Stimulated activated CD4-positive, alpha-beta T cell treated with anti-CD3 and anti-CD28 coated beads, Interleukin-2, amount 100 ng/mL, for 48 hours (primary cell): ENCODE measurements at regions not wholly inside any gene's neighbourhood (a gene's known extent, or its start where the extent isn't known, plus 50 kb on each side); places are given as distances from the start of the nearest gene placed in this dataset.

Experiments used
- DNase-seq, 2 donors: peaks; one replicate each; pipeline ENCODE4 v3.0.0-alpha.2; 2020

GRCh38 chr17:45688820-45689219, 95.3 kb upstream of the CRHR1 start:
- no peak for DNase-seq

DNA sequence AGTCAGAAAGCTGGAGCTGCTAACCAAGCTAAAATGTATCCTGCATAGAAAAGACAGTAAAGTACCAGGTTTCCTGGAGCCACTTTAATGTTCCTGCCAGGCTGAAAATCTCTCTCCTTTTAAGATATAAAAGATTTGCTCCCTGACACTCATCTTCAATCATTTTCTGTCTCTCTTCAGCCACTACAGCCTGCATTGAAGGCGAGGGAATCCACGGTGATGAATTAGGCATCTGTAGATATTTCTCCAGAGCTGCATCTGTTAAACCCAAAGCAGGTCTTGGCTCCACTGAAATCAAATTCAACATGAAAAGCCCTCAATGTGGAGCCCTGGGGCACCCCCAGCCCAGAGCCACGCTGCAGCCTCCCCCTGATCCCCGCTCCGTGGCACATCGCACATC, 94.7 kb upstream of the CRHR1 start:
- DNase-seq: no peak

DNA sequence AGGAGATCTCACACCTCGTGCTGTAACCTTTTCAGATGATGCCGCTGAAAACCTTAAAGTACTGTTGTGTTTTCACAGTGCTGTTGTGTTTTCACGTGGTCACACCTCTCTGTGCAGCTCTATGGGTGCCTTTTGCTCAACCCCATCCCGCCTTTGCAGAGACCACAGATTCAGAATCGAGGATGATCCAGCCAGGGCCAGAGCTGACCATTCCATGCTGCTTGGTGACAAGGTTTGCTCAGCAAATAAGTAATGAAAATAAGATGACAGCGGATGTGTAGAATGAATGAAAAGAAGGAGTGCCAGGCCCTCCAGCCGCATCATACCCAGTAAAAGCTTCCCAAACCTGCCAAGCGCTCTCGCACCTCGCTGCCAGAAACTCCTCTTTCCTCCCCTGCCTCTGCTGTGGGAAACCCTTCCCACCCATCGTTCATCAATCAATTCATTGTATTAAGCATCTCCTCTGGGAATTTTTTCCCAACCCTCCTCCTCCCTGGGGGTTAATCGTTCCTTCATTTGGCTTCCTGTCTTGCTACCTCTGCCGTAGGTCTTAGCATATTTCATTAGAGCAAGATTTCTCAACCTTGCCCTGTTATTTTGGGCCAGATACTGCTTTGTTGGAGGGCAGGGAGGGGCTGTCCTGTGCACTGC, 93.4 kb upstream of the CRHR1 start:
- no peak for DNase-seq

DNA sequence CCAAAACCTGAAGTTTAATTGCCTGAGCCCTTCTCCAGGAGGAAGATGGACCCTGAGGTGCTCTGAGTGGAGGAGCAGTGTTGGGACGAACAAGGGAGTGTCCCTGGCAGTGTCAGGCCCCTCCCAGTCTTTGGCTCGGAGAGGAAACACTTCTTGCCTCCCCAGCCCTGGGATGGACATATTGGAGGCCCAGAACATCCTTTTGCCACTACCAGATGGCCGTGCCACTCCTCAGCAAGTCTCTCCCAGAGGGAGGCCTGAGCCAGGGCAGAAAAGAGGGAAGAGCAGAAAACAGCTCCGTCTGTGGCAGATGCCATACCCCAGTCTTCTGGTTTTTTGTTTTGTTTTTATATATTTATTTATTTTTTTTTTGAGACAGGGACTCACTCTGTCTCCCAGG, 91.5 kb upstream of the CRHR1 start:
- no peak for DNase-seq

- no peak for DNase-seq
Measured at GRCh38 chr17:45693792-45694191, 90.3 kb upstream of the CRHR1 start.

- DNase-seq: no peak
Measured at GRCh38 chr17:45696442-45696841, 87.7 kb upstream of the CRHR1 start.

DNA sequence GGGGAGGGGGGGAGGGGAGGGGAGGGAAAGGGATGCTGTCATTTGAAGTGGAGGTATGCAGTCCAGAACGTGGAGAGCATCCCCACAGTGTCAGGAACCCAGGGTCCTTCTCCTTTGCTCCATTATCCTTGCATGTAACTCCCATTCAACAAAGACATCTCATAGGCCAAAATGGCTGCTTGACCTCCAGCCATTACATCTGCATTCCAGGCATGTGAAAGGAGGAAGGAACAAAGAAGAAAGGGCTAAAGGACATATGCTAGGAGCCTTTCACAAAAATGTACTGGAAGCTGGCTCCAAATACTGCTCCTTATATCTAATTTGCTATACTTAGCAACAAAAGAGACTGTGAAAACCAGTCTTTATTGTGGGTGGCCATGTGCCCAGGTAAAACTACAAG, 87.0 kb upstream of the CRHR1 start:
- no peak for DNase-seq

DNA sequence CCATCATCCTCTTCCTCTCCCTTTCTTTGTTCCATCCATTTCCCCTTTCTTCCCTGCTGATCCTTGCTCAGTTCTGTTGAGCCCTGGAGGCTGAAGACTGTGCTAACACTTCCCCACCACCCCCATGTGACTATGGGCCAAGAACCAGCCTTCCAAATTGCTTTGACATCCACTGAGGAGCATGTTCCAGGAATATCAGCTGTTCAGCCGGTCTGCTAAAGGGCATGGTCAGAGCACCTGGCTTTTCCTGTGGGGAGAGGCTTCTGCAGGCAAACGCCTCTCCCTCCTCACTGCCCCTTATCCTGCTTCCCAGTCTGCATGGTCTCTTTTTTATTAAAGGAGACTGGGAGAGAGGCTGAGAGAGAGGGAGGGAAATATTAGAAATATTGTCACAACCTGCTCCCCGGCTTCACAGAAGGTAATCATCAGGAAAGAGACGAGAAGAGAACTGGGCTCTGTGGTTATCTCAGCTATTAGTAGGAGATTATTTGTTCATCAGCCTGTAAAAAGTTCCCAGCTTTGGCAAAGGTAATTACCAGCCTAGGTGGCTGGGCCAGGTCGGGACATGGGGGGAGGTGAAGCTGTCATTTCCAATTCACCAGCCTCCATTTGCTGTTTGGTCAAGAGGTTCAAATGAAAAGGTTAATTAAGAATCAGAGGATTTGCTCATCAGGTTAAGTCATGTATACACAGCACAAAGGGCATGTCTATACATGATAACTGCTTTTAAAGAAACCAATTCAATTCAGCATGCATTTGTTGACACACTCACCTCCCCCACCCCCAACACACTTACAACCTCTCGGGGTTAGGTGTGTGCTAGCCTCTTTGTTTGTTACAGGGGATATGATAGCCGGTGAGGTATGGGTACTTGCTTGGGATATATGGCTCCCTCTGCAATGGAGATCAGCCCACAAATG, 83.7 kb upstream of the CRHR1 start:
- no peak for DNase-seq

- DNase-seq: no peak
Measured at GRCh38 chr17:45702666-45703266, 81.4 kb upstream of the CRHR1 start.

DNA sequence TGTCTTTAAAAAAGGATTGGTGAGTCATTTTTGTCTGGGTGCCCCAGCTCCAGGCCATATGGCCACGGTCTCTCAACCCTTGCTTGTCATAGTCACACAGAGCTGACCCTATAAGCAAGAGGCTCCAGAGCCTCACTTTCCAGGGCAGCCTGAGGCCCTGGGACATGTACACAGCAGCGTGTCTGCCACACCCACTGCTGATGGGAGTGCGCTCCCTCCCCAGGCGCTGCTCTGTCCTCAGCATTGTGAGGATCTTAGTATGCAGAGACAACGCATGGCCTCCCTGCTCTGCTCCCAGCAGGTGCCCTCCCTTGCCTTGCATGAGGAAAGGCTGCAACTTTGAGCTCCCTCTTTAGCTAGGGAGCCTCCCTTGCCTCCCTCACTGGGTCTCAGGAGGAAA, 80.8 kb upstream of the CRHR1 start:
- DNase-seq: no peak

DNA sequence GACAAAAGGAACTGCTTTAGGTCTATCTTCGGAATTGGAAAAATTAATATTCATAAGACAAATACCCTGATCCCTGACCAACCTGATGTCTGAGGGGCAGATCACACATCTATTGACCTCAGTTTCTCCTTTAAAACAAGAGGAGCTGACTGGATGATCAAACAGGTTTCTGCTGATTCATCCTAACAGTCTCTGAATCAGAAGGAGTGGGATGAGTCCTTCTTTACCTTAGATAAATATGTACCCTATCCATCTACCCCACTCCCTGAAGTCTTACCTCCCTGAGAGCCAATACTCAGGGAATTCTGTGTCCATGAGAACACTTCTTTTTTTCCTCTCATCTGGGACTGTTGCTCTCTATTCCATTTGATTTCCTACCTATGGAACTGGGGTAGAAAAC, 80.3 kb upstream of the CRHR1 start:
- no peak for DNase-seq

GRCh38 chr17:45704251-45704650, 79.9 kb upstream of the CRHR1 start:
- no peak for DNase-seq

DNA sequence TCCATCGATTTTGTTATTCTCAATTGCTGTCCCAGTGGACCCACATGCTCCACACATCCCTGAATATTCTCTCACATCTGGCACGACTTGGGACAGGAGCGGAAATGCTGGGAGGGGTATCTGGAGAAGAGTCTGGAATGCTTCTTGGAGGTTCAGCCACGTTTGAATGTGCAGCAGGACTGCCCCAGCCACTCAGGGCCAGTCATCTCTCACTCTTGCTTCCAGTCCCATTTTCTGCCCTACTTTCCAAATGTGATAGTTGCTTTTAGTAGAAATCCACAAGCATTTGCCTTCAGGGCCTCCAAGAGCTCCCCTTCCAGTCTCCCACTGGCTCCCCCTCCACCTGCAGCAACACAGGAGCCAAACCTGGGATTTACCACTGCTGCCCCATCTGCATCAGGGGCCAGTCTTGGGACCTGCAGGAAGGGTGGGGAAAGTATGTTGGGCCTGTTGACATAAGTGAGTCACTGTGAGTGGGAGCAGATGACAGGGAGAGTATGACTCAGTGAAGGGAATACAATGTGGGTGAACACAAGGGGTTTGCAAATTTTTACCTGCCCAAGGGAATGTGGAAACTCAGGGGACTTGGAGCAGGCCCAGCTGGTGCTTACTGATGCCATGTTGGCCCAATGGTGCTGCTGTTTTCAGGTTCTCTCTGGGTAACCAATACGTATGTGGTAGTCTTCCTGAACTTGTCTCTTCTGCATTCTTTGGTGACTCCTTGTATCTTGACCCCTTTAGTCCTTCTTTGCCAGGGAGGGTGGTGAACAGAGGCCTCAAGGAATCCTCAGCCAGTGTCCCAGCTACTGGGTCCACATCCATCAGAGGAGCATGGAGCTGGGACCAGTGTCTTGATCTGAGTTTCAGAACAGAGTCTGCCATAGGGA, 78.8 kb upstream of the CRHR1 start:
- DNase-seq: no peak

- DNase-seq: no peak
Measured at GRCh38 chr17:45706033-45706432, 78.1 kb upstream of the CRHR1 start.

- no peak for DNase-seq
Measured at GRCh38 chr17:45708707-45709290, 75.3 kb upstream of the CRHR1 start.

GRCh38 chr17:45709728-45710288, 74.3 kb upstream of the CRHR1 start:
- DNase-seq: no peak

- no peak for DNase-seq
Measured at GRCh38 chr17:45715787-45716186, 68.3 kb upstream of the CRHR1 start.

DNA sequence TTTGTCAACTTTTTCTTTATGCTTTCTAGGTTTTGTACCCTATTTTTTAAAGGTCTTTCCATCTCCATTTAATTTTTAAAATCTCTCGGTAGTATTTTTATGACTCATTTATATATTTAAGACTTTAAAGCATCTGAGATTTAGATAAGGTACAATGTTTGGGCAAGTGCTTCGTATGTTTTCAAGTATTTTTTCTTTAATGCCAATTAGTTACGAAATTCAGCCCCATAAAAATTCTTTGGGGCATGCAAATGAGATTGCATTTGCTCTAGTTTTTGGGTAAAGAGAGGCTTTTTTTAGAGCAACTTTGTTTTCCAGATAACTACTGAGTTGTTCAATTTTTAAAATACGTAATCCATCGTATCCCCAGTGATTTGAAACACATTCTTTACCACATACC, 65.3 kb upstream of the CRHR1 start:
- no peak for DNase-seq

- DNase-seq: no peak
Measured at GRCh38 chr17:45719335-45720071, 64.6 kb upstream of the CRHR1 start.

- DNase-seq: no peak
Measured at GRCh38 chr17:45720386-45720785, 63.7 kb upstream of the CRHR1 start.

DNA sequence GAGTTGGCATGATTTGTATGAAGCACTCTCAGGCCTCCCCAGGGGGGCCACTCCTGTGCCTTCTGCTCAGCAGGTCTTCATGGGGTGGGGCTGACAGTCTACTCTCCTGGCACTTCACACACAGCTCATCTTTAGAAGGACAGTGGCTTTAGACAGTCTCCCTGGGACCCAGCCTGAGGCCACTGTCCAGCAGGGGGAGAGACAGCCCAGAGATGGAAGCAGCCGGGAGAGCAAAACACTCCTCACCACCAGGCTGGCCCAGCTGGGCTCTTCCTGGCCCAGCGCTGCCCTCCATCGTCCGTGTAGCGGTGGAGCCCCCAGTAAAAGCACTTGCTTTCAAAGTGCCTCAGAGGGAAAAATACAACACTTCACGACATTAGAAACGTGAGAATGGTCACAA, 62.0 kb upstream of the CRHR1 start:
- DNase-seq: no peak
